HepG2 (cell line): ENCODE measurements at regions not wholly inside any gene's neighbourhood (a gene's known extent, or its start where the extent isn't known, plus 50 kb on each side); places are given as distances from the start of the nearest gene placed in this dataset.

Source experiments
- ATAC-seq: fragments of 200-7000 bp; cut with Tn5 transposase; 3 replicates; pipeline ENCODE4 v1.9.1; 2020; ENCODE audit warnings: mild to moderate bottlenecking, moderate library complexity
- BruUV-seq: library from RNA; stranded (reverse); fragments of 400-500 nt; replicated peaks from 2 replicates; lab custom pipeline; 2021; lab: Mats Ljungman, UMichigan
- CTCF ChIA-PET: fragments of 300-600 bp; formaldehyde crosslinking; extraction: SDS; loops from one replicate; lab custom pipeline; 2021; ENCODE audit warnings: low total read pairs, inconsistent platforms, low intra/inter-chr PET ratio; lab: Yijun Ruan, JAX
- POLR2A ChIA-PET: fragments of 350-600 bp; sonication (Branson Sonifier 250); formaldehyde crosslinking; loops from one replicate; lab custom pipeline; 2020; ENCODE audit warnings: antibody characterized with exemption, inconsistent platforms; lab: Yijun Ruan, JAX
- DNase-seq: peaks from one replicate; pipeline ENCODE4 v3.0.0-alpha.2; 2015; ENCODE audit warnings: low spot score
- FAIRE-seq: peaks from 3 replicates; lab custom pipeline; 2011; peaks lifted over from hg19 to GRCh38; lab: Jason Lieb, UNC
- H2AFZ ChIP-seq: one replicate; pipeline ENCODE4 v1.6.1; 2011; ENCODE audit warnings: low read length, inconsistent platforms
- H3K27ac ChIP-seq: fragments of 300-600 bp; 3 replicates; pipeline ENCODE4 v1.8.0; 2011; ENCODE audit warnings: mixed run types, mild to moderate bottlenecking, mixed read lengths, low read length, inconsistent platforms; ENCODE audit not compliant: insufficient read depth; ENCODE audit errors: extremely low read length
- H3K27me3 ChIP-seq, 2 experiments: fragments of 200-600 bp in 1 of 2; 2 replicates in 1 of 2; 3 replicates in 1 of 2; pipeline versions ENCODE4 v1.6.0 to v1.8.0; 2011; ENCODE audit warnings: low read length in 2 of 2, mild to moderate bottlenecking in 2 of 2, moderate library complexity in 2 of 2, inconsistent platforms in 1 of 2; ENCODE audit not compliant: insufficient read depth in 2 of 2, control insufficient read depth in 1 of 2
- H3K36me3 ChIP-seq, 2 experiments: fragments of 200-600 bp in 1 of 2; replicated peaks in 1 of 2; 2 replicates in 1 of 2; 3 replicates in 1 of 2; pipeline versions ENCODE4 v1.5.1 to v1.8.0; 2011; ENCODE audit warnings: low read length in 2 of 2, inconsistent platforms in 1 of 2; ENCODE audit not compliant: insufficient read depth in 2 of 2, control insufficient read depth in 1 of 2
- H3K4me1 ChIP-seq: 2 replicates; pipeline ENCODE4 v1.5.1; 2012; ENCODE audit warnings: low read length, inconsistent platforms; ENCODE audit not compliant: insufficient read depth
- H3K4me2 ChIP-seq: 2 replicates; pipeline ENCODE4 v1.6.0; 2011; ENCODE audit warnings: low read depth, low read length, inconsistent platforms
- H3K4me3 ChIP-seq, 3 experiments: fragments of 200-600 bp in 1 of 3; sonication (generic), shearing (Covaris generic) in 1 of 3; replicated peaks in 1 of 3; 2 replicates each; pipeline ENCODE4 v1.5.1; 2011 to 2016; ENCODE audit warnings: low read length in 3 of 3, inconsistent platforms in 2 of 3, low read depth in 2 of 3, mild to moderate bottlenecking in 2 of 3, control low read depth in 1 of 3, mixed read lengths in 1 of 3; ENCODE audit not compliant: insufficient read depth in 1 of 3
- H3K79me2 ChIP-seq: one replicate; pipeline ENCODE4 v1.6.1; 2011; ENCODE audit warnings: low read length, inconsistent platforms; ENCODE audit not compliant: insufficient read depth
- H3K9ac ChIP-seq: 2 replicates; pipeline ENCODE4 v1.6.0; 2011; ENCODE audit warnings: mild to moderate bottlenecking, low read depth, low read length, inconsistent platforms; ENCODE audit not compliant: insufficient read depth
- H3K9me3 ChIP-seq: 2 replicates; pipeline ENCODE4 v1.5.1; 2012; ENCODE audit warnings: mild to moderate bottlenecking, low read length
- H4K20me1 ChIP-seq: 2 replicates; pipeline ENCODE4 v1.6.0; 2011; ENCODE audit warnings: inconsistent platforms, mild to moderate bottlenecking, low read length, moderate library complexity; ENCODE audit not compliant: insufficient read depth
- CEBPB ChIP-seq: IDR thresholded peaks from 2 replicates; pipeline ENCODE4 v1.6.1; 2011; ENCODE audit warnings: low read depth, low read length, improper control_type of control experiment, borderline replicate concordance
- JARID2 ChIP-seq: sonication (generic); formaldehyde crosslinking; IDR thresholded peaks from 2 replicates; pipeline ENCODE4 v1.8.1; 2023; ENCODE audit warnings: missing genetic modification reagents, inconsistent platforms; ENCODE audit not compliant: insufficient replicate concordance
- NFIC ChIP-seq: IDR thresholded peaks from 2 replicates; pipeline ENCODE4 v1.6.1; 2012; ENCODE audit warnings: mild to moderate bottlenecking, low read length, inconsistent platforms
- POLR2A ChIP-seq, 2 experiments: IDR thresholded peaks; 2 replicates each; pipeline ENCODE4 v1.6.1; 2011; ENCODE audit warnings: low read depth in 2 of 2, low read length in 2 of 2, mild to moderate bottlenecking in 1 of 2, moderate library complexity in 1 of 2; ENCODE audit not compliant: insufficient read depth in 1 of 2
- REXO4 ChIP-seq: sonication (generic); formaldehyde crosslinking; IDR thresholded peaks from 2 replicates; pipeline ENCODE4 v1.8.0; 2022; ENCODE audit warnings: missing genetic modification reagents, mild to moderate bottlenecking, borderline replicate concordance
- SAP130 ChIP-seq: IDR thresholded peaks from 2 replicates; pipeline ENCODE4 v1.6.1; 2016; ENCODE audit warnings: low read depth
- SMAD9 ChIP-seq: sonication (generic); formaldehyde crosslinking; IDR thresholded peaks from 2 replicates; pipeline ENCODE4 v1.5.1; 2020; ENCODE audit warnings: mild to moderate bottlenecking, missing genetic modification reagents
- SOX6 ChIP-seq, 2 experiments: fragments of 450-650 bp in 1 of 2; sonication (generic) in 1 of 2; formaldehyde crosslinking in 1 of 2; IDR thresholded peaks; 2 replicates each; pipeline versions ENCODE4 v1.4.0 to v1.6.1; 2017 to 2020; ENCODE audit warnings: antibody characterized with exemption in 1 of 2, mild to moderate bottlenecking in 1 of 2, missing genetic modification reagents in 1 of 2
- ZNF10 ChIP-seq: sonication (generic); formaldehyde crosslinking; IDR thresholded peaks from 2 replicates; pipeline ENCODE4 v1.4.0; 2020; ENCODE audit warnings: mild to moderate bottlenecking, low read depth, missing genetic modification reagents, borderline replicate concordance
- WGBS: methylation state at CpG from one replicate; pipeline ENCODE4 v1.1.6; 2017; ENCODE audit warnings: low lambda C conversion rate; 5-methylcytosine and 5-hydroxymethylcytosine counted together
- in situ Hi-C: cut with HindIII; loops from 2 replicates; pipeline ENCODE4 v1.10.0; 2017; ENCODE audit warnings: low pct_unique_long_range_greater_than_20kb; ENCODE audit not compliant: extremely low pct_ligation_motif_present
- intact Hi-C: fragments of 100-400 bp; cut with micrococcal nuclease; formaldehyde crosslinking; loops from one replicate; pipeline ENCODE4 v1.10.0; 2022; ENCODE audit not compliant: unreplicated experiment
- TF ChIP-seq, protein P1 (sequence below): sonication (generic); formaldehyde crosslinking; conservative IDR thresholded peaks from 2 replicates; pipeline ENCODE4 v1.4.0; 2020; ENCODE audit warnings: mild to moderate bottlenecking, missing genetic modification reagents, moderate library complexity
- TF ChIP-seq, protein P2 (sequence below): sonication (generic); formaldehyde crosslinking; IDR thresholded peaks from 2 replicates; pipeline ENCODE4 v1.4.0; 2020; ENCODE audit warnings: missing genetic modification reagents, borderline replicate concordance
- TF ChIP-seq, protein P3 (sequence below): IDR thresholded peaks from 2 replicates; pipeline ENCODE4 v1.6.1; 2012; ENCODE audit warnings: low read length, improper control_type of control experiment

DNA sequence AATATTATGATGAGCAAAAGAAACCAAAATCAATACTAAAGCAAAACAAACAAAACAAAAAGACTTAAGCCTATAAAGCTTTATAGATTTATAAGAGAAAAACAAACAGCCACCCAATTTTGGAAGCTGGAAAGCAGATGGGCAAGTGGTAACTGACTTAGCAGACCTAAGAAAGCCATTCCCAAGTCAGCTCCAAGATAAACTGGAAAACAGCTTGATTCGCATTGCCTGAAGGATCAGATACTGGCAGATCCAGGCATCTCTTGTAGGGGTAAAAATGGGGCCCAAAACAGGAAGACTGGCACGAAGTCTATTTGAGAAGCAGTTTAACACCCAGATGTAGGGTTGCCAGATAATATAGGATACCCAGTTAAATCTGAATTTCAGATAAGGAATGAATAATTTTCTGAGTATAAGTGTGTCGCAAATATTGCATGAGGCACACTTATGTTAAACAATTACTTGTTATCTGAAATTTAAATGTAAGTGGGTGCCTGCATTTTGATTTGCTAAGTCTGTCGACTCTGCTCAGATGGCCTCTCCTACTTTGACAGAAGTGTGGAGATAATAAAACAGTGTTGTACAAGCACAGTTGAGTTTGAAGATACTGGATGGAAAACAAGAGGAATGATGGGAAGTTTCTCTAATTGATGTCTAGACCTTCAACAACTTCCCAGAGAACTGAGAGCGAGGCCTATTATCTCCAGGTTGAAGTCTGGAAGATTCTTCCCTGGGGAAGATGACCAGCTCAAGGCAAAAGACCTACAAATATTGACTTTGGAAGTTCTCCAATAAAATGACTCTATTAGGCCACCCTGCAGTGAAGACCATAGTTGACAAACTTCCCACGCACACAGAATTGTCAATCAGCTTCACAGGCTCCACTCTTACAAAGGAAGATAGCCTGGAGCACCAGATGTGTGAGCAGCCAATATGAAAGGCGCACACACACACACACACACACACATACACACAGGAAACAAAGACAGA is 113.4 kb downstream of the FAM50B start:
- Histone ChIP-seq H3K9me3 (no peaks in the 10 kb centered on the region), H4K20me1 (no peaks in the 10 kb centered on the region), H3K79me2 (no peaks in the 10 kb centered on the region), H3K4me1 (peaks cover 23% of the 10 kb centered on the region), H3K4me3 (no peak overlapping the region), H3K27ac (no peak overlapping the region), H3K4me2 (no peak overlapping the region), H3K9ac (no peak overlapping the region), H2AFZ (no peak overlapping the region), H3K27me3 (peaks cover 0 to 24% of the 10 kb centered on the region in 2 experiments; a peak in 3 of 5 replicates), H3K36me3 (no peaks in the 10 kb centered on the region)
- DNase-seq = no peak
- ATAC-seq = no peak
- no TSS peak for BruUV-seq
- in situ Hi-C loops (no loop called here), intact Hi-C loops (no loop called here)
- 52% methylated on average over 7 of the region's 7 CpGs for WGBS
- ChIA-PET CTCF (no interaction called here), POLR2A (interaction anchor here (1.1 kb wide), 1 partner anchor 58 kb away, joined by 3 read pairs; a partner anchor contains a TSS)
- no peak for FAIRE-seq
- TF ChIP-seq, protein P1, sequence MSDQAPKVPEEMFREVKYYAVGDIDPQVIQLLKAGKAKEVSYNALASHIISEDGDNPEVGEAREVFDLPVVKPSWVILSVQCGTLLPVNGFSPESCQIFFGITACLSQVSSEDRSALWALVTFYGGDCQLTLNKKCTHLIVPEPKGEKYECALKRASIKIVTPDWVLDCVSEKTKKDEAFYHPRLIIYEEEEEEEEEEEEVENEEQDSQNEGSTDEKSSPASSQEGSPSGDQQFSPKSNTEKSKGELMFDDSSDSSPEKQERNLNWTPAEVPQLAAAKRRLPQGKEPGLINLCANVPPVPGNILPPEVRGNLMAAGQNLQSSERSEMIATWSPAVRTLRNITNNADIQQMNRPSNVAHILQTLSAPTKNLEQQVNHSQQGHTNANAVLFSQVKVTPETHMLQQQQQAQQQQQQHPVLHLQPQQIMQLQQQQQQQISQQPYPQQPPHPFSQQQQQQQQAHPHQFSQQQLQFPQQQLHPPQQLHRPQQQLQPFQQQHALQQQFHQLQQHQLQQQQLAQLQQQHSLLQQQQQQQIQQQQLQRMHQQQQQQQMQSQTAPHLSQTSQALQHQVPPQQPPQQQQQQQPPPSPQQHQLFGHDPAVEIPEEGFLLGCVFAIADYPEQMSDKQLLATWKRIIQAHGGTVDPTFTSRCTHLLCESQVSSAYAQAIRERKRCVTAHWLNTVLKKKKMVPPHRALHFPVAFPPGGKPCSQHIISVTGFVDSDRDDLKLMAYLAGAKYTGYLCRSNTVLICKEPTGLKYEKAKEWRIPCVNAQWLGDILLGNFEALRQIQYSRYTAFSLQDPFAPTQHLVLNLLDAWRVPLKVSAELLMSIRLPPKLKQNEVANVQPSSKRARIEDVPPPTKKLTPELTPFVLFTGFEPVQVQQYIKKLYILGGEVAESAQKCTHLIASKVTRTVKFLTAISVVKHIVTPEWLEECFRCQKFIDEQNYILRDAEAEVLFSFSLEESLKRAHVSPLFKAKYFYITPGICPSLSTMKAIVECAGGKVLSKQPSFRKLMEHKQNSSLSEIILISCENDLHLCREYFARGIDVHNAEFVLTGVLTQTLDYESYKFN (CRISPR knock-in tag) = peak; percentile 26; the same call in 1 of the 2 replicates
- no peak for TF ChIP-seq SOX6 (IDR thresholded peaks at IDR 0.05)
- TF ChIP-seq SOX6 (CRISPR knock-in tag; IDR thresholded peaks at IDR 0.05) = peak; percentile 14; the same call in 1 of the 2 replicates
- no peak for TF ChIP-seq SAP130 (CRISPR knock-in tag)
- no peak for TF ChIP-seq JARID2
- TF ChIP-seq, protein P2, sequence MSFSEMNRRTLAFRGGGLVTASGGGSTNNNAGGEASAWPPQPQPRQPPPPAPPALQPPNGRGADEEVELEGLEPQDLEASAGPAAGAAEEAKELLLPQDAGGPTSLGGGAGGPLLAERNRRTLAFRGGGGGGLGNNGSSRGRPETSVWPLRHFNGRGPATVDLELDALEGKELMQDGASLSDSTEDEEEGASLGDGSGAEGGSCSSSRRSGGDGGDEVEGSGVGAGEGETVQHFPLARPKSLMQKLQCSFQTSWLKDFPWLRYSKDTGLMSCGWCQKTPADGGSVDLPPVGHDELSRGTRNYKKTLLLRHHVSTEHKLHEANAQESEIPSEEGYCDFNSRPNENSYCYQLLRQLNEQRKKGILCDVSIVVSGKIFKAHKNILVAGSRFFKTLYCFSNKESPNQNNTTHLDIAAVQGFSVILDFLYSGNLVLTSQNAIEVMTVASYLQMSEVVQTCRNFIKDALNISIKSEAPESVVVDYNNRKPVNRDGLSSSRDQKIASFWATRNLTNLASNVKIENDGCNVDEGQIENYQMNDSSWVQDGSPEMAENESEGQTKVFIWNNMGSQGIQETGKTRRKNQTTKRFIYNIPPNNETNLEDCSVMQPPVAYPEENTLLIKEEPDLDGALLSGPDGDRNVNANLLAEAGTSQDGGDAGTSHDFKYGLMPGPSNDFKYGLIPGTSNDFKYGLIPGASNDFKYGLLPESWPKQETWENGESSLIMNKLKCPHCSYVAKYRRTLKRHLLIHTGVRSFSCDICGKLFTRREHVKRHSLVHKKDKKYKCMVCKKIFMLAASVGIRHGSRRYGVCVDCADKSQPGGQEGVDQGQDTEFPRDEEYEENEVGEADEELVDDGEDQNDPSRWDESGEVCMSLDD (CRISPR knock-in tag) = no peak
- TF ChIP-seq SMAD9 = no peak
- no peak for TF ChIP-seq CEBPB
- no peak for TF ChIP-seq ZNF10 (CRISPR knock-in tag)
- TF ChIP-seq NFIC = peak; percentile 49; the same call in 1 of the 2 replicates
- TF ChIP-seq, protein P3, sequence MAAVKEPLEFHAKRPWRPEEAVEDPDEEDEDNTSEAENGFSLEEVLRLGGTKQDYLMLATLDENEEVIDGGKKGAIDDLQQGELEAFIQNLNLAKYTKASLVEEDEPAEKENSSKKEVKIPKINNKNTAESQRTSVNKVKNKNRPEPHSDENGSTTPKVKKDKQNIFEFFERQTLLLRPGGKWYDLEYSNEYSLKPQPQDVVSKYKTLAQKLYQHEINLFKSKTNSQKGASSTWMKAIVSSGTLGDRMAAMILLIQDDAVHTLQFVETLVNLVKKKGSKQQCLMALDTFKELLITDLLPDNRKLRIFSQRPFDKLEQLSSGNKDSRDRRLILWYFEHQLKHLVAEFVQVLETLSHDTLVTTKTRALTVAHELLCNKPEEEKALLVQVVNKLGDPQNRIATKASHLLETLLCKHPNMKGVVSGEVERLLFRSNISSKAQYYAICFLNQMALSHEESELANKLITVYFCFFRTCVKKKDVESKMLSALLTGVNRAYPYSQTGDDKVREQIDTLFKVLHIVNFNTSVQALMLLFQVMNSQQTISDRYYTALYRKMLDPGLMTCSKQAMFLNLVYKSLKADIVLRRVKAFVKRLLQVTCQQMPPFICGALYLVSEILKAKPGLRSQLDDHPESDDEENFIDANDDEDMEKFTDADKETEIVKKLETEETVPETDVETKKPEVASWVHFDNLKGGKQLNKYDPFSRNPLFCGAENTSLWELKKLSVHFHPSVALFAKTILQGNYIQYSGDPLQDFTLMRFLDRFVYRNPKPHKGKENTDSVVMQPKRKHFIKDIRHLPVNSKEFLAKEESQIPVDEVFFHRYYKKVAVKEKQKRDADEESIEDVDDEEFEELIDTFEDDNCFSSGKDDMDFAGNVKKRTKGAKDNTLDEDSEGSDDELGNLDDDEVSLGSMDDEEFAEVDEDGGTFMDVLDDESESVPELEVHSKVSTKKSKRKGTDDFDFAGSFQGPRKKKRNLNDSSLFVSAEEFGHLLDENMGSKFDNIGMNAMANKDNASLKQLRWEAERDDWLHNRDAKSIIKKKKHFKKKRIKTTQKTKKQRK = no peak
- TF ChIP-seq REXO4 (CRISPR knock-in tag) = no peak
- no peak for TF ChIP-seq POLR2A (IDR thresholded peaks at IDR 0.05; ENCODE audit: insufficient read depth in 1 of 2, low read depth in 2 of 2, low read length in 2 of 2)
